Renal cortex interstitium (tissue), 11 donors: ENCODE measurements at regions not wholly inside any gene's neighbourhood (a gene's known extent, or its start where the extent isn't known, plus 50 kb on each side); places are given as distances from the start of the nearest gene placed in this dataset.

Source experiments
- DNase-seq, 11 donors: peaks; one replicate each; pipeline ENCODE4 v3.0.0-alpha.2; 2013; ENCODE audit warnings: low read depth in 9 of 11, low spot score in 4 of 11; ENCODE audit errors: extremely low read depth in 1 of 11

DNA sequence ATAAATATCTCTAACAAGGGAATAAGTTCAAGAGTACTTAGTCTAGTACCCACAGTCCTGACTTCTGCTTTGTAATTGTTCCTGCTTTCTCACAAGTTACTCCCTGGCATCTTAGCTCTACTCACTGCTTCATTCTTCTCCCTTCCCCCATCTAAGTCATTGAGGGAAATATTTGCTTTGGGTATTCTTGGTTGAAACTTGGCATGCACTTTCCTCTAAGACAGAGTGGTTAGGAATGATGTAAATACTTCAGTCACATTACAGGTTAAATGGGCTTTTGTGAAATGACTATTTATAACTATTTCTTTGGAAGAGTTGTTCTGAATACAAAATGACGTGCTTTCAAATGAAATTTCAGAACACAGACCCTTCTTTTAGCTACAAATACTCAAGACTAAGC lies 67.7 kb upstream of the PLEKHG1 start:
- no peak for DNase-seq

DNA sequence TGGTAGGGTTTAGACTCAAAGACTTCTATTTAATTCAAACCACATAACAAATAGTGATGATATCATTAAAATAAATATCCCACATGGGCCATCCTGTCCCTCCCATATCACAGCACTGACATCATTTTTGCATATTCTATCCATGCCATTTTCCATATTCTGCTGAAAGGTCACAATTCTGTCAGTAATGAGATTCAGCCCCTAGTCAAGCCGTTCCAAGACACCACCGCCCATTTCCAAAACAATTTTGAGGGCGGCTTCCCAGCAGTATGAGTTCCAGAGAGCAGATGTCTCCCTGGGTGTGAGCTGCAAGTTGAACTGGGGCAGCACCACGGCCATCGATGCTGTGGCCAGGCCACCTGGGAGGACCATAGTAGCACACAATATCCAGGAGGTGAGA lies 65.1 kb upstream of the PLEKHG1 start:
- no peak for DNase-seq

- DNase-seq: no peak
Measured at GRCh38 chr6:150535151-150535804, 64.4 kb upstream of the PLEKHG1 start.

GRCh38 chr6:150535818-150536220 lies 63.9 kb upstream of the PLEKHG1 start:
- no peak for DNase-seq

GRCh38 chr6:150536835-150537234 lies 62.9 kb upstream of the PLEKHG1 start:
- no peak for DNase-seq

DNA sequence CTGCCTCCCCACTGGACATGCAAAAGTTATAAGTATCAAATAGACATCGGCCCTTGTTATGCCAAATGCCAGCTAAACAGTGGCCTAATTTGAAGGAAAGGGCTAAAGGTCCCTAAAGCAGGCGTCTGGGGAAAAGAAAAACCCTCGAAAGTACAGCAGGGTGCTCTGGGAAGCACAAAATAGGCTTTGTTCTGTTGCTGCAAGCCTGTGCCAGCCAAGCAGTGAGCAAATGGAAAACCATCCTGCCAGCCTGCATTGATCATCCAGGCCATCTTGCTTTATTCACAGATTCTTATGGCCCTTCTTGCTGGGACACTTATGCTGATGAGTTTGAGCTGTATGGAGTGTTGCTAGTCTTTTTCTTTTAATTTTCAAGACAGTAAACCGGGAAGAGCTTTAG lies 62.2 kb upstream of the PLEKHG1 start:
- DNase-seq: no peak

DNA sequence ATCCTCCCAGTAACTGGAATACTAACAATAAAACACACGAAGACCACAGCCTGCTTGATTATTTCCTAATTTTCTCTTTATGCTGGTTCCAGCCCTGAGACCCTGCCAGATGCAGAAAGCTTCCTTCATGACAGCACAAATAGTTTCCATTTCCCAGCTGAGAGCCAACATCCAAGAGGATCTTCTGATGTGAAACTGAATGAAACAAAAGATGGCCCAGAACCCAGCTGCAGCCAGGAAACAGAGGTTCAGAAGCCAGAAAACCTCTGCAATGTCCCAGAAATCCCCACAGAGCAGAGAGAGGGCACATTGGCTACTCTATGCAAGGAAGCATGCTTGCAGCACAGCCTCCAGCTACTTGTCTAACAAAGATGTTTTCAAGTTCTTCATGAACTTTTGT lies 61.8 kb upstream of the PLEKHG1 start:
- DNase-seq: no peak

DNA sequence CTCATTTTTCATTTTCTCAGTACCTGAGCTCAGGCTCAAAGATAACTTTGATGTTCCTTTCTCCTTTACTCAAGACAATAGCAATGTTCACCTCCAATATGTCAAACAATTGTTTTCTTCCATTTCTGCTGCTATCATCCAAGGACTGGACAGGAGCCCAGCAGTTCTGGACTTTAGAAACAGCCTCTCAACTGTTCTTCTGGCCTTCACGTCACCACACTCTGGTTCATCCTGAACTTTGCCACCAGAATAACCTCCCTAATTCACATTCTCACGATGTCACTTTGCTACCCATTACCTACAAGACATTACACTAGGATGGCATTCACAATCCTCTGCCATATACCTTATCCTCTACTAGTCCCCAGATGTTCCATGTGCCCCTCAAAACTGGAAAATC lies 60.6 kb upstream of the PLEKHG1 start:
- no peak for DNase-seq

GRCh38 chr6:150539568-150539967 lies 60.1 kb upstream of the PLEKHG1 start:
- no peak for DNase-seq

- DNase-seq: peak in 1 of 11 donors; percentile 35
Measured at GRCh38 chr6:150541576-150541975, 58.1 kb upstream of the PLEKHG1 start.

GRCh38 chr6:150543178-150543577 lies 56.5 kb upstream of the PLEKHG1 start:
- DNase-seq: no peak

GRCh38 chr6:150544793-150545192 lies 54.9 kb upstream of the PLEKHG1 start:
- DNase-seq: no peak

DNA sequence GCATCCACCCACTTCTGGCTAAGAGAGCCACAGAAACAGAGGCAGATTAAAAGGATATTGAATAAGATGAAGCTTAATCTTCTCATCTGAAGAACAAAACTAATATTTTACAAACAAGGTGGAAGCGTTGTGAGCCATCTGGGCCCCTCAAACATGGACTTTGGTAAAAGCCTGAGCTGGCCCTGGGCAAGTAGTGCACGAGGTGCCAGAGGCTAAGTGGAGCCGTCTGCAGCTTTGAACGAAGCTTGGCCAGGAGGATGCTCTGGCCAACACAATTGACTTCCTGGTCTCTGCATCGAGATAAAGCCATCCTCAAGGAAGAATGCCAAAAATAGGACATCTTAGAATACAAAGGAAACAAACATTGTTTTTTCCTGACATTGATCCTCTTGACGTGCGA lies 53.2 kb upstream of the PLEKHG1 start:
- DNase-seq: no peak

GRCh38 chr6:150547502-150548222 lies 52.0 kb upstream of the PLEKHG1 start:
- peak in 2 of 11 donors; percentile 38 for DNase-seq

DNA sequence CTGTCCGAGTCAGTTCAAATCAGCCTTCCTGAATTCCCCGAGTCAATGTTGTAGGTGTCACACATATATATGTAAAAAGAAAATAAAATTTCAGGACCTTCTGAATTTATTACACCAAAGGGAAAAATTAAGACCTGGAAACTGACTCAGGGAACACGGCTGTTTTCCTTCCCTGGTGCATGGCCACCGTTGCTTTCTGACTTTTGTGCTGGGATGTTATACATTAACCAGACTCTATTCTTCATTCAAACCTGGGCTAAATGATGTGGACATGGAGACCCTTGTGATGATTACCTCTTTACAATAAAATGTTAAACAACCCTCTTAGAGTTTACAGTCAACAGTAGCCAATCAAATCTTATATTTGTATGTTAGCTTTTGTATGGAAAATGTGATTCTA lies 51.4 kb upstream of the PLEKHG1 start:
- no peak for DNase-seq

DNA sequence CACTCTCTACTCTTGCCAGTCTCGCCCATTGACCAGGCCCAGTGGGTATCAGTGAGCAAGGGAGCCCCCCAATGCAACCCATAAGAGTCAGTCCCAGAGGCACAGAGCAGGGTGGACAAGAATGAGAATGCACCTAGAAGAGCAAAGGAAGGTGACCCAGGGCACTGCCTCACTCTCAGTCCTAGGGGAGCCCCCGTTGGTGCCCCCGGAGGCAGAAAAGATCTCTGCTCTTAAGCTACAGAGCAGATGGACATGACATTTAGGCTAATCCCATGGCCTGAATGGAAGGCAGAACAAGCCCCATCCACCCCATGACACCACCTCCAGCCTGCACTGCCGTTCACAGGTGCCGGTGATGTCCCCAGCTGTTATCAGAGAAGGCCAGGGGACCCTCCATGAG lies 50.7 kb upstream of the PLEKHG1 start:
- no peak for DNase-seq

DNA sequence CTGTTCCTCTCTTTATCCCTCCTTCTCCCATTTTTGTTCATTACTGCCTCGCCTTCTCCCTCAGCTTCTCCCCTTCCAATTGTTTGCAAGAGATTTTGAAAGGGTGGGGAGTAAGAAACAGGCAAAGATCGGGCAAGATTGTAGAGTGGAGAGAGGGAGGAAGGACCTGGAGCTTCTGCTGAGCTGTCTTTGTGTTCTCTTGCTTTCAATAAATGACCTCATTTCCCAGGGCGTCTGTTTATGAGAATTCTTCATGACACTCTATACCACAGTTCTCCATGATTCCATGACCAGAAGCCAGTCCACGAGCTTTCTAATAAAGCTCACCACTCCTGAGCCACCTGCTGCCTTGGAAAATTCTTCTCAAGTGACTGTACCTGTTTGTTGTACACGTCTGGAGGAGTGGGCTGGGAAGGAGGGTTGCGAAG lies 50.0 kb upstream of the PLEKHG1 start:
- no peak for DNase-seq
